Breast epithelium (tissue), 4 donors: ENCODE measurements at regions not wholly inside any gene's neighbourhood (a gene's known extent, or its start where the extent isn't known, plus 50 kb on each side); places are given as distances from the start of the nearest gene placed in this dataset.

Source experiments
- DNase-seq, 2 donors: peaks; one replicate each; pipeline ENCODE4 v3.0.0-alpha.2; 2019; ENCODE audit warnings: low spot score in 2 of 2
- H3K27ac ChIP-seq, 2 donors: fragments of 200-600 bp; sonication (generic) in 1 of 2; one replicate each; pipeline ENCODE4 v1.5.1; 2016 to 2019; ENCODE audit warnings: mild to moderate bottlenecking in 1 of 2
- H3K27me3 ChIP-seq, 2 donors: fragments of 200-600 bp; sonication (generic) in 1 of 2; one replicate each; pipeline versions ENCODE4 v1.5.1 to v1.6.0; 2017 to 2019; ENCODE audit warnings: control low read depth in 1 of 2, mild to moderate bottlenecking in 1 of 2
- H3K36me3 ChIP-seq: fragments of 200-600 bp; one replicate; pipeline ENCODE4 v1.5.1; 2019
- H3K4me1 ChIP-seq, 2 donors: fragments of 200-600 bp; sonication (generic); one replicate each; pipeline ENCODE4 v1.5.1; 2016 to 2019; ENCODE audit warnings: control low read depth in 1 of 2
- H3K4me3 ChIP-seq, 3 donors: fragments of 200-600 bp; sonication (generic); 1 replicate in 2 of 3; 2 replicates in 1 of 3; pipeline ENCODE4 v1.5.1; 2016 to 2019; ENCODE audit warnings: mild to moderate bottlenecking in 3 of 3, moderate library complexity in 2 of 3
- H3K9me3 ChIP-seq, 2 donors: fragments of 200-600 bp; sonication (generic) in 1 of 2; one replicate each; pipeline ENCODE4 v1.5.1; 2016 to 2019; ENCODE audit warnings: control low read depth in 1 of 2
- CTCF ChIP-seq, 3 donors: fragments of 450-650 bp; IDR thresholded peaks; one replicate each; pipeline ENCODE4 v1.5.1; 2016 to 2017; ENCODE audit warnings: antibody characterized with exemption in 3 of 3, mild to moderate bottlenecking in 3 of 3, moderate library complexity in 3 of 3
- POLR2A ChIP-seq: fragments of 450-650 bp; IDR thresholded peaks from one replicate; pipeline ENCODE4 v1.6.1; 2016; ENCODE audit warnings: antibody characterized with exemption, mild to moderate bottlenecking, moderate library complexity
- POLR2AphosphoS5 ChIP-seq, 3 donors: sonication (generic); formaldehyde crosslinking; IDR thresholded peaks; one replicate each; pipeline ENCODE4 v1.6.1; 2017; ENCODE audit warnings: antibody characterized with exemption in 3 of 3
- intact Hi-C: fragments of 100-400 bp; cut with DNase I; formaldehyde crosslinking; loops from one replicate; pipeline ENCODE4 v1.15.1; 2023; ENCODE audit warnings: low total_unique reads

- H3K27me3 ChIP-seq = no peaks in the 10 kb centered on the region
- H3K4me3 ChIP-seq = no peak overlapping the region
- H3K36me3 ChIP-seq = no peaks in the 10 kb centered on the region
- intact Hi-C loops = no loop called here
- H3K4me1 ChIP-seq = no peaks in the 10 kb centered on the region
- H3K9me3 ChIP-seq = no peaks in the 10 kb centered on the region
- TF ChIP-seq POLR2A (no peak), POLR2AphosphoS5 (IDR thresholded peaks at IDR 0.05) (no peak), CTCF (IDR thresholded peaks at IDR 0.05) (no peak)
- no peak overlapping the region for H3K27ac ChIP-seq
- no peak for DNase-seq
These were observed 146.9 kb upstream of the TMEM132C start for GRCh38 chr12:128120035-128120434.

- no peak overlapping the region for H3K27ac ChIP-seq
- H3K4me3 ChIP-seq = no peak overlapping the region
- TF ChIP-seq POLR2AphosphoS5 (IDR thresholded peaks at IDR 0.05) (no peak), POLR2A (no peak), CTCF (IDR thresholded peaks at IDR 0.05) (no peak)
- intact Hi-C loops = no loop called here
- no peaks in the 10 kb centered on the region for H3K27me3 ChIP-seq
- no peaks in the 10 kb centered on the region for H3K4me1 ChIP-seq
- DNase-seq = no peak
- no peaks in the 10 kb centered on the region for H3K9me3 ChIP-seq
- no peaks in the 10 kb centered on the region for H3K36me3 ChIP-seq
These were observed 145.5 kb upstream of the TMEM132C start for GRCh38 chr12:128121424-128121823.

GRCh38 chr12:128123096-128123495 lies 143.9 kb upstream of the TMEM132C start:
- Histone ChIP-seq H3K4me3 (no peak overlapping the region), H3K4me1 (no peaks in the 10 kb centered on the region), H3K36me3 (no peaks in the 10 kb centered on the region), H3K9me3 (no peaks in the 10 kb centered on the region), H3K27ac (no peak overlapping the region), H3K27me3 (no peaks in the 10 kb centered on the region)
- intact Hi-C loops = no loop called here
- DNase-seq = no peak
- TF ChIP-seq POLR2AphosphoS5 (IDR thresholded peaks at IDR 0.05) (no peak), CTCF (IDR thresholded peaks at IDR 0.05) (no peak), POLR2A (no peak)

- no peak for DNase-seq
These were observed 135.0 kb upstream of the TMEM132C start for GRCh38 chr12:128131955-128132354.

More at GRCh38 chr12:128131955-128132354, 135.0 kb upstream of the TMEM132C start:
- TF ChIP-seq POLR2AphosphoS5 (IDR thresholded peaks at IDR 0.05) (no peak), CTCF (IDR thresholded peaks at IDR 0.05) (no peak), POLR2A (no peak)
- Histone ChIP-seq H3K4me3 (no peak overlapping the region), H3K27ac (no peak overlapping the region), H3K4me1 (no peaks in the 10 kb centered on the region), H3K9me3 (no peaks in the 10 kb centered on the region), H3K36me3 (no peaks in the 10 kb centered on the region), H3K27me3 (no peaks in the 10 kb centered on the region)
- intact Hi-C loops = no loop called here
